ENCODE measurements at regions not wholly inside any gene's neighbourhood (a gene's known extent, or its start where the extent isn't known, plus 50 kb on each side); places are given as distances from the start of the nearest gene placed in this dataset.

DNA sequence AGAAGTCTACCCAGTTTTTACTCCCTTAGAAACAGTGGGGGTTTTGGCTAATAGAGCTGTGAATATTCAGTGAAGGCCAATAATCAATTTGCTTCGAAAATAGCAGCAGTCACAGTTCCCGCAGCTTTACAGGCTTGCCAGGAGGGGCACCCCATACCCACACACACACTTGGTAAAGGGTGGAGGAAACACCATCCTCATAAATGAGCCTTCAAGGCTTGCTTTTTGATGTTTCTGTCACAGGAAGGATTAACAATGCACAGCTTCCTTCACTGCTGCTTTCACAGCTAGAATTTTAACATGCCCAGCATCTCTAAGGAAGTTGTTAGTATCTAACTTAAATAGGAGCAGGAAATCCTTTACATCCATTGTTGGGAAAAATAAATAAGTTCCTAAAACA, 1247.5 kb upstream of the C9orf72 start:
- H3K27me3 ChIP-seq (ENCODE audit: control insufficient read depth in 1 of 2, insufficient read depth in 1 of 2, low read length in 2 of 2): no peaks in the 10 kb centered on the region
- H2BK5ac ChIP-seq (ENCODE audit: low read depth, low read length, poor library complexity, severe bottlenecking): no peak overlapping the region
- H3K79me1 ChIP-seq (replicated peaks; ENCODE audit: low read length, poor library complexity, severe bottlenecking): no peaks in the 10 kb centered on the region
- no peak overlapping the region for H3K27ac ChIP-seq (ENCODE audit: low read length, poor library complexity, severe bottlenecking)
- WGBS: 37% methylated on average over 2 of the region's 2 CpGs
- H3K9ac ChIP-seq (ENCODE audit: low read length): no peak overlapping the region
- no peak overlapping the region for H3K23ac ChIP-seq (ENCODE audit: low read length in 2 of 2)
- no peak overlapping the region for H2AFZ ChIP-seq (ENCODE audit: low read depth, low read length)
- no peaks in the 10 kb centered on the region for H3K9me3 ChIP-seq (ENCODE audit: control insufficient read depth, low read length)
- DNase-seq: no peak
- no peak overlapping the region for H3K4me2 ChIP-seq (ENCODE audit: low read length, poor library complexity, severe bottlenecking)
- no peak overlapping the region for H2AK5ac ChIP-seq (ENCODE audit: low read length, severe bottlenecking)
- no peak overlapping the region for H3K4ac ChIP-seq (ENCODE audit: low read depth in 1 of 2, low read length in 2 of 2)
- H3K36me3 ChIP-seq (ENCODE audit: control insufficient read depth in 1 of 2, insufficient read depth in 2 of 2, low read depth in 1 of 2, low read length in 2 of 2): no peaks in the 10 kb centered on the region
- H3K4me1 ChIP-seq (ENCODE audit: control insufficient read depth, insufficient read depth, low read depth, low read length): no peaks in the 10 kb centered on the region
- no peak overlapping the region for H3K4me3 ChIP-seq (ENCODE audit: insufficient read depth in 1 of 2, low read depth in 1 of 2, low read length in 2 of 2)
- H3K14ac ChIP-seq (ENCODE audit: low read length in 2 of 2): no peak overlapping the region
- no peak overlapping the region for H4K91ac ChIP-seq (ENCODE audit: low read length)
- H3K18ac ChIP-seq (ENCODE audit: low read depth in 1 of 2, low read length in 2 of 2): no peak overlapping the region
- H2BK12ac ChIP-seq (ENCODE audit: low read length in 2 of 2): no peak overlapping the region
- H2BK120ac ChIP-seq (ENCODE audit: low read depth, low read length): no peak overlapping the region
- H2BK15ac ChIP-seq (ENCODE audit: low read depth, poor library complexity, severe bottlenecking): no peak overlapping the region
- no peak overlapping the region for H4K8ac ChIP-seq (ENCODE audit: low read length)

DNA sequence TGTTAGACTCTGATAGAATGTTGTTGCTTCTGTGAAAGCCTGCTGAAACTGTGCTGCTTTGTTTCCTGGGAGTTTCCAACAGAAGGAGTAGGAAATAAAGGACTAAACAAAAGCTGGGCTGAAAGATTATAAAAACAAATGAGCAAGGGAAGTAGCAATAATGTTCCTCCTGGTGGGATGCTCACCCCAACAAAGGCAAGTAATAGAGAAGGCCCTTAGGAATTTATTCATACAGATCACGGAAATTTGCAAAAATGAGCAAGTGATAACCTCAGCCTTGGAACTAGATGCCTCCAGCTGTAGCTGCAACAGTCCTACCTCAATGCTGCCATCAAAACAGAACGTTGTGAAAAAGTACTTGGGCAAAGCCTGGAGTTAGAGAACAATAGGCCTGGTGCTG, 1248.0 kb upstream of the C9orf72 start:
- H3K27ac ChIP-seq (ENCODE audit: low read length, poor library complexity, severe bottlenecking): no peak overlapping the region
- no peak overlapping the region for H4K8ac ChIP-seq (ENCODE audit: low read length)
- H3K9me3 ChIP-seq (ENCODE audit: control insufficient read depth, low read length): no peaks in the 10 kb centered on the region
- no peaks in the 10 kb centered on the region for H3K27me3 ChIP-seq (ENCODE audit: control insufficient read depth in 1 of 2, insufficient read depth in 1 of 2, low read length in 2 of 2)
- no peak overlapping the region for H2BK15ac ChIP-seq (ENCODE audit: low read depth, poor library complexity, severe bottlenecking)
- no peak overlapping the region for H2BK12ac ChIP-seq (ENCODE audit: low read length in 2 of 2)
- H3K23ac ChIP-seq (ENCODE audit: low read length in 2 of 2): no peak overlapping the region
- H3K36me3 ChIP-seq (ENCODE audit: control insufficient read depth in 1 of 2, insufficient read depth in 2 of 2, low read depth in 1 of 2, low read length in 2 of 2): no peaks in the 10 kb centered on the region
- WGBS: 83% methylated on average over 1 of the region's 2 CpGs
- no peak overlapping the region for H2AFZ ChIP-seq (ENCODE audit: low read depth, low read length)
- H2BK5ac ChIP-seq (ENCODE audit: low read depth, low read length, poor library complexity, severe bottlenecking): no peak overlapping the region
- no peaks in the 10 kb centered on the region for H3K79me1 ChIP-seq (replicated peaks; ENCODE audit: low read length, poor library complexity, severe bottlenecking)
- no peak overlapping the region for H3K14ac ChIP-seq (ENCODE audit: low read length in 2 of 2)
- no peak overlapping the region for H4K91ac ChIP-seq (ENCODE audit: low read length)
- no peak overlapping the region for H3K4me2 ChIP-seq (ENCODE audit: low read length, poor library complexity, severe bottlenecking)
- no peak overlapping the region for H3K18ac ChIP-seq (ENCODE audit: low read depth in 1 of 2, low read length in 2 of 2)
- no peaks in the 10 kb centered on the region for H3K4me1 ChIP-seq (ENCODE audit: control insufficient read depth, insufficient read depth, low read depth, low read length)
- no peak overlapping the region for H3K9ac ChIP-seq (ENCODE audit: low read length)
- DNase-seq: no peak
- H2BK120ac ChIP-seq (ENCODE audit: low read depth, low read length): no peak overlapping the region
- no peak overlapping the region for H3K4me3 ChIP-seq (ENCODE audit: insufficient read depth in 1 of 2, low read depth in 1 of 2, low read length in 2 of 2)
- H2AK5ac ChIP-seq (ENCODE audit: low read length, severe bottlenecking): no peak overlapping the region
- H3K4ac ChIP-seq (ENCODE audit: low read depth in 1 of 2, low read length in 2 of 2): no peak overlapping the region

DNA sequence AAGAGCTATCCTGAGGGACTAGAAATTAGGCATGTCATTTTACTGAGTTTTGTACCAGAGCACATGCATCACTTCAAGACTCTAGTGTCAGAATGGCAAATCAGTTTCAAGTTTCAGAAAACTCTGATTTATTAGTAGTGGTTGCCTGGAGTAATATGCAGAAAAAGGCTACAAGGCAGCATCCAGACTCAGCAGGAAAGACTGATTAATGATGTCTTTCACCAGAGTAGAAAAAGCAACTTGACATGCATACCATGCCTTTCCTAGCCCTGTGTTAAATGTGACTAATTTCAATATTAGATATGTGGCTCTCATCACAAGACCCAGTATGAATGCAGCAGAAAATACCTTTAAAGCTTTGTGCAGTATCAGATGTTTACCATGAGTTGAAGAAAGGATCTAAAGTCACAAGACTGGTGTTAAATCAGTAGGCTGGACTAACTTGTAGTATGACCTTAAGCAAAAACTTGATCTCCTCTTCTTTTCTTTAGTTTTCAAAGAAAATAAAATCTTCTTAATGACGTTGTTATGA, 1251.2 kb upstream of the C9orf72 start:
- no peaks in the 10 kb centered on the region for H3K36me3 ChIP-seq (ENCODE audit: control insufficient read depth in 1 of 2, insufficient read depth in 2 of 2, low read depth in 1 of 2, low read length in 2 of 2)
- no peak overlapping the region for H3K4ac ChIP-seq (ENCODE audit: low read depth in 1 of 2, low read length in 2 of 2)
- H2BK12ac ChIP-seq (ENCODE audit: low read length in 2 of 2): no peak overlapping the region
- H3K23ac ChIP-seq (ENCODE audit: low read length in 2 of 2): no peak overlapping the region
- WGBS: no CpG with 5 or more reads among the region's 1 CpG
- H4K91ac ChIP-seq (ENCODE audit: low read length): no peak overlapping the region
- no peaks in the 10 kb centered on the region for H3K79me1 ChIP-seq (replicated peaks; ENCODE audit: low read length, poor library complexity, severe bottlenecking)
- no peak overlapping the region for H2BK15ac ChIP-seq (ENCODE audit: low read depth, poor library complexity, severe bottlenecking)
- no peak overlapping the region for H3K4me3 ChIP-seq (ENCODE audit: insufficient read depth in 1 of 2, low read depth in 1 of 2, low read length in 2 of 2)
- H2BK5ac ChIP-seq (ENCODE audit: low read depth, low read length, poor library complexity, severe bottlenecking): no peak overlapping the region
- no peak overlapping the region for H2AK5ac ChIP-seq (ENCODE audit: low read length, severe bottlenecking)
- H3K18ac ChIP-seq (ENCODE audit: low read depth in 1 of 2, low read length in 2 of 2): no peak overlapping the region
- H3K27me3 ChIP-seq (ENCODE audit: control insufficient read depth in 1 of 2, insufficient read depth in 1 of 2, low read length in 2 of 2): no peaks in the 10 kb centered on the region
- H3K4me1 ChIP-seq (ENCODE audit: control insufficient read depth, insufficient read depth, low read depth, low read length): no peaks in the 10 kb centered on the region
- H3K9me3 ChIP-seq (ENCODE audit: control insufficient read depth, low read length): no peaks in the 10 kb centered on the region
- H3K9ac ChIP-seq (ENCODE audit: low read length): no peak overlapping the region
- H4K8ac ChIP-seq (ENCODE audit: low read length): no peak overlapping the region
- no peak overlapping the region for H3K27ac ChIP-seq (ENCODE audit: low read length, poor library complexity, severe bottlenecking)
- H3K4me2 ChIP-seq (ENCODE audit: low read length, poor library complexity, severe bottlenecking): no peak overlapping the region
- H3K14ac ChIP-seq (ENCODE audit: low read length in 2 of 2): no peak overlapping the region
- H2AFZ ChIP-seq (ENCODE audit: low read depth, low read length): no peak overlapping the region
- no peak for DNase-seq
- H2BK120ac ChIP-seq (ENCODE audit: low read depth, low read length): no peak overlapping the region

DNA sequence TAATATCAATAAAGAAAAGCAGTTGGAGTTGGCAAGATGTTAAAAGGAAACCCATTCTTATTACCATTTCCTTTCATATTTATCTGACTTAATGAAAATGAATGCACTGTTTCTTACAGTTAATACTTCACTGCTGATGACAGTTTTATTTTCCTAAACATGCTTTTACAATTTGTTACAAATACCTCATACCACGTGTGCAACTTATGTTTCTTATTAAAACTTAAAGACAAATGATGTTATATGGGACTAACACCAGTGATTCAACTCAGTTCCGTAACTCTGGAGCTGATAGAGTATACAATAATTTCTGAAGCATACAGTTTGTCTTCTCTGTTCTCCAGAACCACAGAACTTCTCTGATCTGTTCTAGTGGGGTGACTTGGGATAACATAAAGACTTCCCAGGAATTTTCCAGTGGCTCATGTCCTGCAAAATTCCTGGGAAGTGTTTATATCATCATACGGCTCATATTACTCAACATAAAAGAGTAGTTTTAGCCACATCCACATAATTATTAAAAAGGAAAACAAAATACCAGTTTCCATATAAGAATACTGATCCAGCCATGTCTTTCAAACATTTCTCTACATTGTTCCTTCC, 1259.0 kb upstream of the C9orf72 start:
- H3K9ac ChIP-seq (ENCODE audit: low read length): no peak overlapping the region
- no peaks in the 10 kb centered on the region for H3K27me3 ChIP-seq (ENCODE audit: control insufficient read depth in 1 of 2, insufficient read depth in 1 of 2, low read length in 2 of 2)
- H4K8ac ChIP-seq (ENCODE audit: low read length): no peak overlapping the region
- no peaks in the 10 kb centered on the region for H3K36me3 ChIP-seq (ENCODE audit: control insufficient read depth in 1 of 2, insufficient read depth in 2 of 2, low read depth in 1 of 2, low read length in 2 of 2)
- H3K4me3 ChIP-seq (ENCODE audit: insufficient read depth in 1 of 2, low read depth in 1 of 2, low read length in 2 of 2): no peak overlapping the region
- no peak overlapping the region for H2AK5ac ChIP-seq (ENCODE audit: low read length, severe bottlenecking)
- H3K79me1 ChIP-seq (replicated peaks; ENCODE audit: low read length, poor library complexity, severe bottlenecking): no peaks in the 10 kb centered on the region
- H2BK15ac ChIP-seq (ENCODE audit: low read depth, poor library complexity, severe bottlenecking): no peak overlapping the region
- 84% methylated on average over 2 of the region's 3 CpGs for WGBS
- H3K4ac ChIP-seq (ENCODE audit: low read depth in 1 of 2, low read length in 2 of 2): no peak overlapping the region
- H4K91ac ChIP-seq (ENCODE audit: low read length): no peak overlapping the region
- H3K27ac ChIP-seq (ENCODE audit: low read length, poor library complexity, severe bottlenecking): no peak overlapping the region
- H3K23ac ChIP-seq (ENCODE audit: low read length in 2 of 2): no peak overlapping the region
- no peaks in the 10 kb centered on the region for H3K9me3 ChIP-seq (ENCODE audit: control insufficient read depth, low read length)
- no peak overlapping the region for H2BK12ac ChIP-seq (ENCODE audit: low read length in 2 of 2)
- no peak overlapping the region for H2AFZ ChIP-seq (ENCODE audit: low read depth, low read length)
- H3K4me1 ChIP-seq (ENCODE audit: control insufficient read depth, insufficient read depth, low read depth, low read length): no peaks in the 10 kb centered on the region
- no peak overlapping the region for H3K4me2 ChIP-seq (ENCODE audit: low read length, poor library complexity, severe bottlenecking)
- no peak overlapping the region for H2BK120ac ChIP-seq (ENCODE audit: low read depth, low read length)
- DNase-seq: no peak
- H2BK5ac ChIP-seq (ENCODE audit: low read depth, low read length, poor library complexity, severe bottlenecking): no peak overlapping the region
- no peak overlapping the region for H3K14ac ChIP-seq (ENCODE audit: low read length in 2 of 2)
- H3K18ac ChIP-seq (ENCODE audit: low read depth in 1 of 2, low read length in 2 of 2): no peak overlapping the region
